ENCODE measurements at regions not wholly inside any gene's neighbourhood (a gene's known extent, or its start where the extent isn't known, plus 50 kb on each side); places are given as distances from the start of the nearest gene placed in this dataset.

DNA sequence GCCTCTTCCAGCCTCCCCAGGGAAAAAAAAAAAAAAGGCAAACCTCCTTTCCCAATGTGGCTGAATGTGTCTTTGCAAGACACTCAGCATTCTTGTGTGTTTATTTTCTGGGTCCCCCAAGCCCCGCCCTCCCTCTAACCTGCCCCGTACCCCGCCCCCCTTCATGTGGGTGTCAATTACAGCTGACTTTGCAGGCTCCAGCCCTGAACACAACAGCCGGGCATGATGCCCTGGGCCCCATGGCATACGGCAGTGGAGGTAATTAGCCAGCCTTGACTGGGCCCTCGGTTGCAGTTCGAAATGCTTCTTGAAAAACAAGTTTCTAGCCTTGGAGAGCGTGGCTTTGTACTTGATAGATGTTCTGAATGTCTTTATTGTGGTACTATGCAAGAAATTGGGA, 354.7 kb upstream of the RBFOX1 start:
- Histone ChIP-seq H3K36me3 (ENCODE audit: control insufficient read depth, insufficient read depth, low read length) (no peaks in the 10 kb centered on the region), H3K4me2 (ENCODE audit: low read depth, low read length) (no peak overlapping the region), H2BK5ac (ENCODE audit: low read depth, low read length, poor library complexity, severe bottlenecking) (no peak overlapping the region), H3K9ac (ENCODE audit: low read depth, low read length) (no peak overlapping the region), H4K20me1 (ENCODE audit: insufficient read depth, low read length) (no peaks in the 10 kb centered on the region), H3K56ac (ENCODE audit: extremely low read depth, insufficient read depth, low read length) (no peak overlapping the region), H3K27ac (ENCODE audit: insufficient read depth, low read length) (no peak overlapping the region), H2AFZ (replicated peaks; ENCODE audit: low read length, poor library complexity) (no peak overlapping the region), H3K27me3 (ENCODE audit: control insufficient read depth, insufficient read depth, low read length) (no peaks in the 10 kb centered on the region), H3K4ac (ENCODE audit: low read depth, low read length) (no peak overlapping the region), H3K4me1 (ENCODE audit: control insufficient read depth, insufficient read depth, low read length) (no peaks in the 10 kb centered on the region), H3K14ac (replicated peaks; ENCODE audit: low read depth, low read length) (no peak overlapping the region), H3K18ac (ENCODE audit: low read depth, low read length) (no peak overlapping the region), H2BK20ac (ENCODE audit: low read depth, low read length) (no peak overlapping the region), H3K23ac (ENCODE audit: low read depth, low read length) (no peak overlapping the region), H4K91ac (ENCODE audit: insufficient read depth, low read depth, low read length) (no peak overlapping the region), H4K5ac (ENCODE audit: low read depth, low read length) (no peak overlapping the region), H3K4me3 (ENCODE audit: insufficient read depth, low read depth, low read length) (no peak overlapping the region), H2AK9ac (replicated peaks; ENCODE audit: low read depth, low read length, poor library complexity) (no peak overlapping the region), H2BK15ac (ENCODE audit: low read depth, low read length) (no peak overlapping the region), H2AK5ac (ENCODE audit: low read depth, low read length) (no peak overlapping the region), H3K9me1 (ENCODE audit: insufficient read depth, low read length) (no peaks in the 10 kb centered on the region), H4K8ac (ENCODE audit: low read depth in 2 of 2, low read length in 2 of 2) (no peak overlapping the region), H3K79me1 (ENCODE audit: low read depth in 1 of 2, low read length in 2 of 2) (no peaks in the 10 kb centered on the region), H3K9me3 (ENCODE audit: control insufficient read depth, insufficient read depth, low read length) (peaks cover 6% of the 10 kb centered on the region), H2BK120ac (ENCODE audit: low read depth, low read length) (no peak overlapping the region)
- BruUV-seq (replicated peaks): no TSS peak
- TF ChIP-seq, protein P1, sequence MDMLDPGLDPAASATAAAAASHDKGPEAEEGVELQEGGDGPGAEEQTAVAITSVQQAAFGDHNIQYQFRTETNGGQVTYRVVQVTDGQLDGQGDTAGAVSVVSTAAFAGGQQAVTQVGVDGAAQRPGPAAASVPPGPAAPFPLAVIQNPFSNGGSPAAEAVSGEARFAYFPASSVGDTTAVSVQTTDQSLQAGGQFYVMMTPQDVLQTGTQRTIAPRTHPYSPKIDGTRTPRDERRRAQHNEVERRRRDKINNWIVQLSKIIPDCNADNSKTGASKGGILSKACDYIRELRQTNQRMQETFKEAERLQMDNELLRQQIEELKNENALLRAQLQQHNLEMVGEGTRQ (IDR thresholded peaks at IDR 0.05; ENCODE audit: low read depth, low read length): no peak
- TF ChIP-seq FOS (IDR thresholded peaks at IDR 0.05; ENCODE audit: low read depth, low read length) (no peak), RAD21 (IDR thresholded peaks at IDR 0.05; ENCODE audit: low read length) (no peak), POLR2A (IDR thresholded peaks at IDR 0.05; ENCODE audit: low read depth, low read length) (no peak)
- 49% methylated on average over 3 of the region's 8 CpGs; no CpG with 5 or more reads in 1 of the 2 experiments for WGBS, 2 experiments (ENCODE audit: extremely low coverage in 2 of 2, insufficient read length in 1 of 2)
- in situ Hi-C loops (cut with MboI; ENCODE audit: low sequenced_read_pairs) (no loop called here), intact Hi-C loops (cut with micrococcal nuclease) (no loop called here), dilution Hi-C loops (cut with HindIII; ENCODE audit: low sequenced_read_pairs, unreplicated experiment) (no loop called here)
- ChIA-PET POLR2A (ENCODE audit: unreplicated experiment) (no interaction called here), CTCF (no interaction called here)
- no peak for DNase-seq
- ATAC-seq (ENCODE audit: low read depth): no peak
